ENCODE measurements at regions not wholly inside any gene's neighbourhood (a gene's known extent, or its start where the extent isn't known, plus 50 kb on each side); places are given as distances from the start of the nearest gene placed in this dataset.

DNA sequence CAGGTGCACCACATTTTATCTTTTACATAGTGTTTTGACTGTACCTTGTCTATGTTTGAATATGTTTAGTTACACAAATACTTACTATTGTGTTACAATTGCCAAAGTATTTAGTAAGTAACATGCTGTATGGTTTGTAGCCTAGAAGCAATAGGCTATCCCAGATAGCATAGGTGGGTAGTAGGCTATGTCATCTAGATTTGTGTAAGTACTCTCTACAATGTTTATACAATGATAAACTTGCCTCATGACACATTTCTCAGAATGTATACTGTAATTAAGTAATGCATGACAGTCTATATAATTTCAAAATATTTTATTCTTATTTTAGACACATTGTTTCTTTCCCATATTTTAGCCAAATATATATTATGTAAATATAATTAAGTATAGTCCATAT lies 836.8 kb upstream of the CDH9 start:
- TF ChIP-seq, protein P1, sequence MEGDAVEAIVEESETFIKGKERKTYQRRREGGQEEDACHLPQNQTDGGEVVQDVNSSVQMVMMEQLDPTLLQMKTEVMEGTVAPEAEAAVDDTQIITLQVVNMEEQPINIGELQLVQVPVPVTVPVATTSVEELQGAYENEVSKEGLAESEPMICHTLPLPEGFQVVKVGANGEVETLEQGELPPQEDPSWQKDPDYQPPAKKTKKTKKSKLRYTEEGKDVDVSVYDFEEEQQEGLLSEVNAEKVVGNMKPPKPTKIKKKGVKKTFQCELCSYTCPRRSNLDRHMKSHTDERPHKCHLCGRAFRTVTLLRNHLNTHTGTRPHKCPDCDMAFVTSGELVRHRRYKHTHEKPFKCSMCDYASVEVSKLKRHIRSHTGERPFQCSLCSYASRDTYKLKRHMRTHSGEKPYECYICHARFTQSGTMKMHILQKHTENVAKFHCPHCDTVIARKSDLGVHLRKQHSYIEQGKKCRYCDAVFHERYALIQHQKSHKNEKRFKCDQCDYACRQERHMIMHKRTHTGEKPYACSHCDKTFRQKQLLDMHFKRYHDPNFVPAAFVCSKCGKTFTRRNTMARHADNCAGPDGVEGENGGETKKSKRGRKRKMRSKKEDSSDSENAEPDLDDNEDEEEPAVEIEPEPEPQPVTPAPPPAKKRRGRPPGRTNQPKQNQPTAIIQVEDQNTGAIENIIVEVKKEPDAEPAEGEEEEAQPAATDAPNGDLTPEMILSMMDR (IDR thresholded peaks at IDR 0.05; ENCODE audit: low read depth, low read length): no peak
- no peak for TF ChIP-seq POLR2A (IDR thresholded peaks at IDR 0.05; ENCODE audit: extremely low read depth, insufficient read length)
- TF ChIP-seq, protein P2, sequence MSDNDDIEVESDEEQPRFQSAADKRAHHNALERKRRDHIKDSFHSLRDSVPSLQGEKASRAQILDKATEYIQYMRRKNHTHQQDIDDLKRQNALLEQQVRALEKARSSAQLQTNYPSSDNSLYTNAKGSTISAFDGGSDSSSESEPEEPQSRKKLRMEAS (IDR thresholded peaks at IDR 0.05; ENCODE audit: low read depth, low read length): no peak
